H9 (cell line): ENCODE measurements at regions not wholly inside any gene's neighbourhood (a gene's known extent, or its start where the extent isn't known, plus 50 kb on each side); places are given as distances from the start of the nearest gene placed in this dataset.

Experiments used
- DNase-seq: peaks from one replicate; pipeline ENCODE4 v3.0.0-alpha.2; 2017
- H2AFZ ChIP-seq: one replicate; pipeline ENCODE4 v1.6.1; 2013; ENCODE audit warnings: mild to moderate bottlenecking, low read length, control low read depth, moderate library complexity
- H2AK5ac ChIP-seq: 2 replicates; pipeline ENCODE4 v1.6.1; 2013; ENCODE audit warnings: low read length, control low read depth, mixed read lengths; ENCODE audit not compliant: insufficient read length
- H2BK120ac ChIP-seq: one replicate; pipeline ENCODE4 v1.6.1; 2013; ENCODE audit warnings: low read depth, mild to moderate bottlenecking, low read length, control low read depth, inconsistent platforms; ENCODE audit not compliant: poor library complexity, severe bottlenecking
- H2BK12ac ChIP-seq: 2 replicates; pipeline ENCODE4 v1.6.1; 2013; ENCODE audit warnings: low read length, control low read depth, mixed read lengths, low read depth; ENCODE audit not compliant: insufficient read length
- H2BK15ac ChIP-seq: 2 replicates; pipeline ENCODE4 v1.6.1; 2013; ENCODE audit warnings: low read depth, low read length, control low read depth
- H2BK20ac ChIP-seq: one replicate; pipeline ENCODE4 v1.6.1; 2013; ENCODE audit warnings: low read depth, mild to moderate bottlenecking, low read length, control low read depth, inconsistent platforms; ENCODE audit not compliant: poor library complexity, severe bottlenecking
- H2BK5ac ChIP-seq: 2 replicates; pipeline ENCODE4 v1.6.1; 2013; ENCODE audit warnings: low read length, control low read depth, mixed read lengths; ENCODE audit not compliant: insufficient read length
- H3K14ac ChIP-seq: 2 replicates; pipeline ENCODE4 v1.6.1; 2013; ENCODE audit warnings: low read length, control low read depth; ENCODE audit not compliant: insufficient read depth
- H3K18ac ChIP-seq: 2 replicates; pipeline ENCODE4 v1.6.1; 2013; ENCODE audit warnings: low read depth, mild to moderate bottlenecking, mixed read lengths, low read length, control low read depth; ENCODE audit not compliant: insufficient read length
- H3K23ac ChIP-seq: 2 replicates; pipeline ENCODE4 v1.6.1; 2013; ENCODE audit warnings: low read length, control low read depth, mixed read lengths, low read depth; ENCODE audit not compliant: insufficient read length
- H3K23me2 ChIP-seq: 2 replicates; pipeline ENCODE4 v1.6.1; 2013; ENCODE audit warnings: low read depth, mild to moderate bottlenecking, mixed read lengths, low read length, control low read depth; ENCODE audit not compliant: insufficient read length, poor library complexity, severe bottlenecking
- H3K27ac ChIP-seq: 2 replicates; pipeline ENCODE4 v1.5.1; 2013; ENCODE audit warnings: low read length, control low read depth, mixed read lengths, low read depth; ENCODE audit not compliant: insufficient read length
- H3K27me3 ChIP-seq: 2 replicates; pipeline ENCODE4 v1.6.1; 2013; ENCODE audit warnings: low read length, control low read depth, inconsistent platforms; ENCODE audit not compliant: insufficient read depth
- H3K4ac ChIP-seq: 2 replicates; pipeline ENCODE4 v1.6.1; 2013; ENCODE audit warnings: low read depth, mild to moderate bottlenecking, control low read depth, inconsistent platforms, low read length, moderate library complexity
- H3K4me1 ChIP-seq: 2 replicates; pipeline ENCODE4 v1.6.1; 2013; ENCODE audit warnings: low read length, control low read depth, inconsistent platforms; ENCODE audit not compliant: insufficient read depth
- H3K4me2 ChIP-seq: 2 replicates; pipeline ENCODE4 v1.6.1; 2013; ENCODE audit warnings: low read length, control low read depth, mixed read lengths; ENCODE audit not compliant: insufficient read length, insufficient read depth
- H3K56ac ChIP-seq: 2 replicates; pipeline ENCODE4 v1.6.1; 2013; ENCODE audit warnings: low read depth, mild to moderate bottlenecking, mixed read lengths, low read length, control low read depth; ENCODE audit not compliant: insufficient read length
- H3K79me1 ChIP-seq: 2 replicates; pipeline ENCODE4 v1.6.1; 2013; ENCODE audit warnings: low read depth, mild to moderate bottlenecking, moderate library complexity, low read length, control low read depth, inconsistent platforms; ENCODE audit not compliant: insufficient read depth, poor library complexity, severe bottlenecking
- H3K79me2 ChIP-seq: 2 replicates; pipeline ENCODE4 v1.6.1; 2013; ENCODE audit warnings: low read length, control low read depth, inconsistent platforms; ENCODE audit not compliant: insufficient read depth
- H3K9ac ChIP-seq: 2 replicates; pipeline ENCODE4 v1.6.1; 2013; ENCODE audit warnings: low read length, control low read depth, mixed read lengths; ENCODE audit not compliant: insufficient read length; ENCODE audit errors: extremely low read depth
- H3K9me3 ChIP-seq: one replicate; pipeline ENCODE4 v1.6.1; 2013; ENCODE audit warnings: low read depth, low read length, inconsistent platforms; ENCODE audit not compliant: control insufficient read depth
- H3T11ph ChIP-seq: one replicate; pipeline ENCODE4 v1.6.1; 2013; ENCODE audit warnings: mild to moderate bottlenecking, low read length, control low read depth, inconsistent platforms
- H4K20me1 ChIP-seq: one replicate; pipeline ENCODE4 v1.6.1; 2013; ENCODE audit not compliant: control insufficient read depth, insufficient read length, insufficient read depth
- H4K5ac ChIP-seq: 2 replicates; pipeline ENCODE4 v1.6.1; 2013; ENCODE audit warnings: low read depth, mild to moderate bottlenecking, mixed read lengths, low read length, control low read depth; ENCODE audit not compliant: insufficient read length
- H4K8ac ChIP-seq: replicated peaks from 2 replicates; pipeline ENCODE4 v1.6.1; 2013; ENCODE audit warnings: low read length, control low read depth, mixed read lengths, low read depth; ENCODE audit not compliant: insufficient read length
- H4K91ac ChIP-seq: 2 replicates; pipeline ENCODE4 v1.6.1; 2013; ENCODE audit warnings: low read depth, mild to moderate bottlenecking, moderate library complexity, mixed read lengths, low read length, control low read depth; ENCODE audit not compliant: insufficient read length
- H3K27ac Mint-ChIP-seq, 3 experiments: 2 replicates in 2 of 3; 3 replicates in 1 of 3; pipeline ENCODE4 v1.8.0; 2020 to 2021; ENCODE audit warnings: mixed read lengths in 3 of 3, mild to moderate bottlenecking in 1 of 3, moderate library complexity in 1 of 3
- H3K27me3 Mint-ChIP-seq: 2 replicates; pipeline ENCODE4 v1.8.0; 2021; ENCODE audit warnings: low read depth, mild to moderate bottlenecking, moderate library complexity, mixed read lengths
- H3K36me3 Mint-ChIP-seq, 3 experiments: 2 replicates in 2 of 3; 3 replicates in 1 of 3; pipeline ENCODE4 v1.8.0; 2020 to 2021; ENCODE audit warnings: low read depth in 3 of 3, mixed read lengths in 3 of 3; ENCODE audit not compliant: insufficient read depth in 1 of 3
- H3K4me1 Mint-ChIP-seq, 2 experiments: 2 replicates each; pipeline ENCODE4 v1.8.0; 2020; ENCODE audit warnings: mixed read lengths in 2 of 2
- H3K4me3 Mint-ChIP-seq, 2 experiments: 2 replicates in 1 of 2; 3 replicates in 1 of 2; pipeline ENCODE4 v1.8.0; 2020 to 2021; ENCODE audit warnings: mild to moderate bottlenecking in 2 of 2, mixed read lengths in 2 of 2, moderate library complexity in 1 of 2
- H3K9me3 Mint-ChIP-seq, 2 experiments: 2 replicates in 1 of 2; 3 replicates in 1 of 2; pipeline ENCODE4 v1.8.0; 2020; ENCODE audit warnings: mild to moderate bottlenecking in 2 of 2, mixed read lengths in 2 of 2, moderate library complexity in 1 of 2
- WGBS: extraction: QIAGEN DNeasy Blood & Tissue Kit; methylation state at CpG from one replicate; pipeline ENCODE4 v1.1.7; 2013; ENCODE audit warnings: missing lambda C conversion rate, low lambda C conversion rate, mixed read lengths; ENCODE audit not compliant: insufficient read length; ENCODE audit errors: extremely low coverage; 5-methylcytosine and 5-hydroxymethylcytosine counted together
- TF ChIP-seq, protein P1 (sequence below): fragments of 200-600 bp; sonication (generic); conservative IDR thresholded peaks from 3 replicates; pipeline ENCODE4 v1.8.0; 2021; ENCODE audit warnings: antibody characterized with exemption, mild to moderate bottlenecking

GRCh38 chr2:100643467-100643866 is 80.7 kb downstream of the PDCL3 start:
- Histone ChIP-seq H3K56ac (no peak overlapping the region), H2BK20ac (no peak overlapping the region), H3K14ac (no peak overlapping the region), H3T11ph (no peak overlapping the region), H3K27me3 (no peaks in the 10 kb centered on the region), H4K5ac (no peak overlapping the region), H3K9ac (no peak overlapping the region), H2BK120ac (no peak overlapping the region), H2BK5ac (no peak overlapping the region), H3K4me1 (peaks cover 2% of the 10 kb centered on the region; the same call in 1 of the 2 replicates), H2AK5ac (no peak overlapping the region), H3K79me2 (no peaks in the 10 kb centered on the region), H3K23me2 (no peaks in the 10 kb centered on the region), H2BK15ac (no peak overlapping the region), H2BK12ac (no peak overlapping the region), H3K4me2 (no peak overlapping the region), H4K8ac (no peak overlapping the region), H4K91ac (no peak overlapping the region), H3K18ac (no peak overlapping the region), H3K79me1 (no peaks in the 10 kb centered on the region), H3K27ac (no peak overlapping the region), H3K4ac (no peak overlapping the region), H2AFZ (no peak overlapping the region), H3K9me3 (no peaks in the 10 kb centered on the region), H4K20me1 (no peaks in the 10 kb centered on the region), H3K23ac (no peak overlapping the region)
- WGBS = no CpG with 5 or more reads among the region's 3 CpGs
- Mint-ChIP-seq H3K4me1 (peaks cover 35 to 39% of the 10 kb centered on the region in 2 experiments), H3K27me3 (peaks cover 3% of the 10 kb centered on the region), H3K9me3 (peaks cover 8 to 19% of the 10 kb centered on the region in 2 experiments), H3K27ac (no peak overlapping the region), H3K4me3 (no peak overlapping the region), H3K36me3 (peaks cover 3 to 6% (median 6%) of the 10 kb centered on the region in 3 experiments; a peak in 5 of 7 replicates)
- DNase-seq = no peak
- TF ChIP-seq, protein P1, sequence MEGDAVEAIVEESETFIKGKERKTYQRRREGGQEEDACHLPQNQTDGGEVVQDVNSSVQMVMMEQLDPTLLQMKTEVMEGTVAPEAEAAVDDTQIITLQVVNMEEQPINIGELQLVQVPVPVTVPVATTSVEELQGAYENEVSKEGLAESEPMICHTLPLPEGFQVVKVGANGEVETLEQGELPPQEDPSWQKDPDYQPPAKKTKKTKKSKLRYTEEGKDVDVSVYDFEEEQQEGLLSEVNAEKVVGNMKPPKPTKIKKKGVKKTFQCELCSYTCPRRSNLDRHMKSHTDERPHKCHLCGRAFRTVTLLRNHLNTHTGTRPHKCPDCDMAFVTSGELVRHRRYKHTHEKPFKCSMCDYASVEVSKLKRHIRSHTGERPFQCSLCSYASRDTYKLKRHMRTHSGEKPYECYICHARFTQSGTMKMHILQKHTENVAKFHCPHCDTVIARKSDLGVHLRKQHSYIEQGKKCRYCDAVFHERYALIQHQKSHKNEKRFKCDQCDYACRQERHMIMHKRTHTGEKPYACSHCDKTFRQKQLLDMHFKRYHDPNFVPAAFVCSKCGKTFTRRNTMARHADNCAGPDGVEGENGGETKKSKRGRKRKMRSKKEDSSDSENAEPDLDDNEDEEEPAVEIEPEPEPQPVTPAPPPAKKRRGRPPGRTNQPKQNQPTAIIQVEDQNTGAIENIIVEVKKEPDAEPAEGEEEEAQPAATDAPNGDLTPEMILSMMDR = no peak
